ENCODE measurements at regions not wholly inside any gene's neighbourhood (a gene's known extent, or its start where the extent isn't known, plus 50 kb on each side); places are given as distances from the start of the nearest gene placed in this dataset.

GRCh38 chr17:31757097-31757496 lies 101.9 kb downstream of the COPRS start:
- TF ChIP-seq, protein P1, sequence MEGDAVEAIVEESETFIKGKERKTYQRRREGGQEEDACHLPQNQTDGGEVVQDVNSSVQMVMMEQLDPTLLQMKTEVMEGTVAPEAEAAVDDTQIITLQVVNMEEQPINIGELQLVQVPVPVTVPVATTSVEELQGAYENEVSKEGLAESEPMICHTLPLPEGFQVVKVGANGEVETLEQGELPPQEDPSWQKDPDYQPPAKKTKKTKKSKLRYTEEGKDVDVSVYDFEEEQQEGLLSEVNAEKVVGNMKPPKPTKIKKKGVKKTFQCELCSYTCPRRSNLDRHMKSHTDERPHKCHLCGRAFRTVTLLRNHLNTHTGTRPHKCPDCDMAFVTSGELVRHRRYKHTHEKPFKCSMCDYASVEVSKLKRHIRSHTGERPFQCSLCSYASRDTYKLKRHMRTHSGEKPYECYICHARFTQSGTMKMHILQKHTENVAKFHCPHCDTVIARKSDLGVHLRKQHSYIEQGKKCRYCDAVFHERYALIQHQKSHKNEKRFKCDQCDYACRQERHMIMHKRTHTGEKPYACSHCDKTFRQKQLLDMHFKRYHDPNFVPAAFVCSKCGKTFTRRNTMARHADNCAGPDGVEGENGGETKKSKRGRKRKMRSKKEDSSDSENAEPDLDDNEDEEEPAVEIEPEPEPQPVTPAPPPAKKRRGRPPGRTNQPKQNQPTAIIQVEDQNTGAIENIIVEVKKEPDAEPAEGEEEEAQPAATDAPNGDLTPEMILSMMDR (conservative IDR thresholded peaks at IDR 0.05; ENCODE audit: low read depth, low read length), result no peak
- H3K4me3 ChIP-seq (ENCODE audit: low read depth, low read length), result no peak overlapping the region
- DNase-seq (ENCODE audit: low read depth), result no peak

DNA sequence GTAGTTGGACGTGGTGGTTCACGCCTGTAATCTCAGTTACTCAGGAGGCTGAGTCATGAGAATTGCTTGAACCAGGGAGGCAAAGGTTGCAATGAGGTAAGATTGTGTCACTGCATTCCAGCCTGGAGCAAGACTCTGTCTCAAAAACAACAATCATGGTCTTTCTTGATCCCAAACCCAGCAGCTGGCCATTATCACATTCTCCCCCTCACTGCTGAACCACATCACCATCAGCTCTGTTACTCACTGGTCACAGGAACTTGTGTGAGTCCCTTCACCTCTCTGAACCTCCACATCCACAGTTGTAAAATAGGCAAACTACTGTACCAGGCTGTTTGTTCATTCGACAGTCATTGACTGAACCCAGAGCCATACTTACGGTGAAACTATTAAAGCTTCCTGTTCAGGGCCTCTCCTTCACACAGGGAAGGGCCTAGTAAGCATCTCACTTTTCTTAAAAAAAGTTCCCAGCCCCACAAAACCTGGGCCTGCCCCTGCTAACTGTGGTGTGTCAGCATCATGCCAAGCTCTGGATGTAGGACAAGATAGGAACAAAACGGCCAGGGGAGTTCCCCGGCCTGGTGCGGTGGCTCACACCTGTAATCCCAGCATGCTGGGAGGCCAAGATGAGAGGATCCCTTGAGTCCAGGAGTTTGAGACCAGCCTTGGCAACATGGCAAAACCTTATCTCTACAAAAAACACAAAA lies 104.7 kb downstream of the COPRS start:
- TF ChIP-seq, protein P1 (conservative IDR thresholded peaks at IDR 0.05; ENCODE audit: low read depth, low read length), result no peak
- no peak overlapping the region for H3K4me3 ChIP-seq (ENCODE audit: low read depth, low read length)
- DNase-seq (ENCODE audit: low read depth), result peak; percentile 76

GRCh38 chr17:31753011-31753410 lies 106.0 kb downstream of the COPRS start:
- H3K4me3 ChIP-seq (ENCODE audit: low read depth, low read length), result no peak overlapping the region
- TF ChIP-seq, protein P1 (conservative IDR thresholded peaks at IDR 0.05; ENCODE audit: low read depth, low read length), result no peak
- no peak for DNase-seq (ENCODE audit: low read depth)

DNA sequence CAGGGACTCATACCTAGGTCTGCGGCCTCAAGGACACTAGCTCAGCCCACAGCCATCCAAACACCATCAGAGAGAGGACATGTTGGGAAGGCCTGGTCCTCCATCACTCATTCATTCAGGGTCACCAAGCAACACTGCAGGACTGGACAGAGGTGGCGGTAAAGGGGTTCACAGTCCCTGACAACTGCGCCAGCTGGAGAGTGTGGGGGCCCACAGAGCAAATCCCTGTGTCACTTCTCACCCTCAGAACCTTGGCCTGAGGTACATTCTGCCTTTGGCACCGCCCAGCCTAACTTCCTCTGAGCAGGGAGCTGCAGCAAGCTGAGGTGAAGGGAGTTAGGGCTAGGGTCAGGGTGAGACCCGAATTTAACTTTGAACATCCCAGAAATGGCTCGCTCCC lies 106.5 kb downstream of the COPRS start:
- DNase-seq (ENCODE audit: low read depth), result no peak
- no peak overlapping the region for H3K4me3 ChIP-seq (ENCODE audit: low read depth, low read length)
- TF ChIP-seq, protein P1 (conservative IDR thresholded peaks at IDR 0.05; ENCODE audit: low read depth, low read length), result no peak

GRCh38 chr17:31750578-31750977 lies 108.5 kb downstream of the COPRS start:
- no peak for DNase-seq (ENCODE audit: low read depth)
- TF ChIP-seq, protein P1 (conservative IDR thresholded peaks at IDR 0.05; ENCODE audit: low read depth, low read length), result no peak
- H3K4me3 ChIP-seq (ENCODE audit: low read depth, low read length), result no peak overlapping the region

GRCh38 chr17:31748881-31749280 lies 110.2 kb downstream of the COPRS start:
- H3K4me3 ChIP-seq (ENCODE audit: low read depth, low read length), result no peak overlapping the region
- DNase-seq (ENCODE audit: low read depth), result no peak
- TF ChIP-seq, protein P1 (conservative IDR thresholded peaks at IDR 0.05; ENCODE audit: low read depth, low read length), result no peak

GRCh38 chr17:31746884-31747495 lies 112.1 kb downstream of the COPRS start:
- TF ChIP-seq, protein P1 (conservative IDR thresholded peaks at IDR 0.05; ENCODE audit: low read depth, low read length), result no peak

More at GRCh38 chr17:31746884-31747495, 112.1 kb downstream of the COPRS start:
- no peak for DNase-seq (ENCODE audit: low read depth)
- no peak overlapping the region for H3K4me3 ChIP-seq (ENCODE audit: low read depth, low read length)

Measured in epithelial cell of proximal tubule (primary cell).